SHP77 (cell line): ENCODE measurements at regions not wholly inside any gene's neighbourhood (a gene's known extent, or its start where the extent isn't known, plus 50 kb on each side); places are given as distances from the start of the nearest gene placed in this dataset.
"Not testable (repeated sequence)": the region's sequence is repeated elsewhere in the genome, so short reads cannot be mapped to it uniquely, and the experiment has no call there.

ENCODE experiments used
- DNase-seq, 2 experiments: peaks; one replicate each; lab custom pipeline; 2025; lab: John Stamatoyannopoulos, UW

DNA sequence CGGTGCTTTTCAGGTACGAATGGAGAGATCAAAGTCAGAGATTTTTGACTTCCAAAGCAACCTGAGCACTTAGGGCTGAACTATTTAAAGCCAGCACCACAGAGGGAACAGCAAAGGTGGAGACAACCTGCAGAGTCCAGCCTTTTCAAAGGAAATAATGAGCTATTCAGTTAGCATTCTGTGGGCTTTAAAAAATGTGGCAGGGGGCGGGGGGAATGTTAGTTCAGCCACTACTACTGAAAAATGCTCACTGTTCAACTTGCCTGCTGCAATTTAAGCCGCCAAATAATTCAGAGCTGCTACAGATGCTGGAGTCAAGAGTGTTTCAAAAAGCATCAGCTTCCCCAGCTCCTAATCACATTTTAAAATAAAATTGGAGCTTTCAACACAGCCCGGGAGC, 473.3 kb upstream of the PLXNA2 start:
- DNase-seq, result no peak

DNA sequence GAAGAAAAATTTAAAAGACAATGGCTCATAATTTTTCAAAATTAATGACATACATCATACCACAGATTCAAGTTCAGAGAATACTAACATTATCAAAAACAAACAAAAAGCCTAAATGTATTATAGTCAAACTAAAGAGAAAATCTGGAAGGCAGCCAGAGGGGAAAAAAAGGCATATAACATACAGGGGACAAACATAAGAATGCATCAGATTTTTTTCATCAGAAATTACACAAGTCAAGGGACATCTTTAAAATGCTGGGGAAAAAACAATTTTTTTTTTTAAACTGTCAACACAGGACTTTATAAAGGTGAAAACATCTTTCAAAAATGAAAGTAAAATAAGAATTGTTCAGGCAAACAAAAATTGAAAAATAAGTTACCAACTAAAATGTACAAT, 478.4 kb upstream of the PLXNA2 start:
- no peak for DNase-seq

DNA sequence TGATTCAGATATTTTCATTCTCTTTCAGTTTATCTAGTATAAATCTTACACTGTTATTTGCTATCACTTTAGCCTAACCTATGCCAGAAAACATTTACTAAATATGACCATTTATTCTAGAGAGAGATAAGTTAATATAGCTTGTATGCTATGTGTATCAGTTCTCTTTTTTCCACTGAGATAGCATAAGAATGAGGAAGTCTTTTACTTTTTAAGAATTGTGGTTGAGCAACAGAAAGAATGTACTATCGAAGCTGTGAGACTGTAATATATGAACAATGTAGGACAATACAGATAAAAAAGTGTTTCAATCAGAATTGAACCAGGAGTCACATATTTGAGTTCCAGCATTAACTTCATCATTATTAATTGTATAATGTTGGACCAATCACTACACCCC, 479.9 kb upstream of the PLXNA2 start:
- no peak for DNase-seq

DNA sequence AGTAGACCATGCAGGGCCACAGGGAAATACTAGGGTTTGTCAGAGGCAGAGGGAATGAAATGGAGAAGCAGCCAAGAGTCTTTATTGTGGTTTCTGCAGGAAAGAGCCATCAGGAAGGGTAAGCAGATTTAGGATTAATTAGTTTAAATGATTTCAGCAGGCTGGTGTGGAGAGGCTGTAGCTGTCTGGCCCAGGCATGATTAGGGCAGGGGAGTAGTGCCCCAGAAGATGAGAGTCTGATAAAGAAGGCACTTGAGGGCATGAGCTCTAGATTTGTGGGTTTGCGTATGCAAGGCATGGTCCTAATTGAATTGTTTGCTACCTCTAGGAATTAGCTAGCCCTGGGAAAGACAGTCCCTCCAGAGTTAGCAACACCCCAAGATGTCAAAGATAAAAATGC, 484.6 kb upstream of the PLXNA2 start:
- DNase-seq, result no peak

DNA sequence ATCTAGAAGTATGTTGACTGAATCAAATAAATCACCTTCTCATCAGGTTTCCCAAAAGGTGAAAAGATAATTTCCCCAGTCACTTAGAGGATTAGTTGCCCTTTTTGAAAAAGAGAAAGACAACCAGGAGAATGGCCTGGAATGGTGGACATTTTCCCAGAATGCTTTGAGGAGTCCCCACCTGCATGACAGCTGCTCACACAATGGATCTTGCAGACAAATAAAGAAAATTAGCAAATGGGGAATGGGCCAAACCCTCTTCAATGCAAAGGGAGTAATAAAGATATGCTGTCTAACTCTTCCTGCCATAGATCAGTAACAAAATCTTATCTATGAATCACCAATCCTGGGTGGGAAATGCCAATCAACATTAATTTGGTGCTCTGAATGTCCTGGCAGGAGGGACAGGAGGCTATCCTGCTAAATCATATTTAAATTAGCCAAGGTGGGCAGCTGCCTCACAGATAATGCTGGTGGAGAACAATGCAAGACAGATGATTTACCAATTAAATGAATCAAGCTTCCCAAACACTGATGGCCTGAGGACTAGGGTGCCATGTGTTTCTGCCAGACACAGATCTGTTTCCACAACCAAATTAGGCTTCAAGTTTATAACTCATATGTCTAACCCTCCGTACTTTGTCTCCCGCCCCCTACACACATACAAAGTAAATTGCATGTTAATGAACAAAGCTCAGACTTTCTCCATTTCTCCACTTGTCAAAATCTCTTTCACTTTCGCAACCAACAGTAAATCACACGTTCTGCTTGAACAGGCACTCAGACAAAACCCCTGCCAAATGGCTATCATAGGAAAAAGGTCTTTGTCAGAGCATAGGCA, 488.0 kb upstream of the PLXNA2 start:
- peak; percentile 35 to 62 for DNase-seq

DNA sequence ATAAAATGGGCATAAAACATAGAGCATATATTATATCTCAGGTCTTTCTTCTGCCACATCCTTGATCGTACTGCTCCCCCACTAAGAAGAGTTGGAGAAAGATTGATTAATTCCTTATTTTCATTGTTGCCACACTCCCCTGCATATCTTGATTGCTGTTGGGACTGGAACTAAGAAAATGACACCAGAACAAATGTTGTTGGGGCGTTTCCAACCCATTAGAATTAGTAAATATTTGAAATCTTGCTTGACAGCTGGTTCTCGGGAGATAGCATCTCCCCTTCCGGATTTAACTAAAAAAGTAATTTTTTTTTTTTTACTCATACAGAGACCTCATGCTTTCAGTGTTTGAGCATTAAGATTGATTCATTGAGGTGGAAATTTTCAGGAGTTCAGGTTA, 493.0 kb upstream of the PLXNA2 start:
- no peak for DNase-seq

GRCh38 chr1:208737922-208738321, 493.7 kb upstream of the PLXNA2 start:
- DNase-seq, result peak; percentile 3 to 13

- not testable (repeated sequence) for DNase-seq
These were observed 495.5 kb upstream of the PLXNA2 start for GRCh38 chr1:208739636-208740035.

- DNase-seq, result no peak
These were observed 497.1 kb upstream of the PLXNA2 start for GRCh38 chr1:208741296-208741695.

DNA sequence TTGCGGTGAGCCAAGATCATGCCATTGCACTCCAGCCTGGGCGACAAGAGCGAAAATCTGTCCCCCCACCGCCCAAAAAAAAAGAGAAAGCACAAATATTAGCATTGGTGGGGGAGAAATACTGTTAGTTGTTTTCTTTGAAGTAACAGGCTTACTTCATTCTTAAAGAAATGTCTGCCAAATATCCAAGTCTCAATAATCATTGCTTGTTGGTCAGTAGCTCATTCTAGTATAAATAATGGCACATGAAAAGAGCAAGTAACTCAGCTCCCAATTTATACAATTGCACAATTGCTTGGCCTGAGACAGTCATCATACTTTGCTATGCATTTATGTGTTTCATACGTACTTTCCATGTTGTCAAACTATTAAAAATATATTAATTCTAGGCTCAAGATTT, 499.2 kb upstream of the PLXNA2 start:
- DNase-seq, result no peak

GRCh38 chr1:208747979-208748378, 503.8 kb upstream of the PLXNA2 start:
- no peak for DNase-seq

DNA sequence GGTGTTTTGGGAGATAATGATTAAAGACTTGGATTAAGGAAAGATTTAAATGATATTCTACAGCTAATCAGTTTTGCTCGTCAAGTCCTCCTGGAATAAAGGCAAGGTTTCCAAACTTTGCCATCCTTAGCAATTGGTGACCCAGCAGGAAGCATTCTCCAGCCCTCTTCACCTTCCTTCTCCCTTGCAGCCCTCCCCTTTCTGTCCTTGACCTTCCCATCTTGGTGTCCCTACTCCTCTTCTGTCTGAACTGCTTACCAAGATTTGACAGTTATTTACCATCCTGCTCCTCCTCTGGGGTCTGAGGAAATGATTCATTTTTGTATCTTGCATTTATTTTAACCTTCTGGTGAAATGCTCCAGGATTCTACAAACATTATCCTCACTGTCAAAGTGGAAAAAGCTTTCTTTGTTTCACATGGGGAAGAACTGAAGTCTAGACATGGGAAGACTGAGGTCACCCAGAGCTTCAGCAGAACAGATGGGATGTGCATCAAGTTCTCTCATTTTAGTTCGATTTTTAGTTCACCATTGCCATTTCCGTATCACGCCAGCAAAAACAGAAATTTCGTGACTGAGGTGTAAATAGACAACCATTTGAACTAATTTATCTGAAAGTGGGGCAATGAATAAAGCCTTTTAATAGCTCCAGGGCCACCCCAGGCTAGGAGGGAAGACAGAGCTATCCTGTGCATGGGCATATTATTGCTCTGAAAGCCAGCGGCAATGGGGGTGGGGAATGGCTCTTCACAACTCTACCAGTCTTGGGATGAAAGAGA, 504.4 kb upstream of the PLXNA2 start:
- no peak for DNase-seq

DNA sequence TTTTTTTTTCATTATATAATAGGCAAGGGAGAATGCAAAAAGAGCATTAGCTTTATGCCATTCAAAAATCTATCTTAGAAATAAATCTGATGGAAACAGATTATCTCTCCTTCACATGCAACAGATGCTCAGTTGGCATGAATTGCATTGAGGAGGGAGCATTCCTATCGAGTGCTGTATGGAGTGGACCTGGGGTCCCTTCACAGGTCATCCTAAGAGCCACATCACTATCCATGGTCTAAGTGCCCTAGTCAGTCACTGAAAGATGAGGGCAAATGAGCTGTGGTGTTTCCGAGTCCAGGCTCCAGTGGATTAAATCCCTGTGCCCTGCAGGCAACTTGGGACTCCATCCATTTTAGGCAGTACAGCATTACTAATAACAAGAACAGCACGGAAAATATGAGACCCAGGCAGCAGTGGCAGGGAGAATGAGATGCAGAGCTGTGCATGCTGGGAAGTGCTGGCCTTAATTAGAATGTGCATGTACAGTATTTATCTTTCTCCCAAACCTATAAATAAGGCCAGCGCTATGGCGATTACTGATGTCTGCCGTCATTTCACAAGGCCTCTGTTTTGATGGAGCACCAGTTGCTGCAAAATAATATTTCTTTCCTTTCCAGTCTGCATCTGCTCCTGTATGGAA, 512.3 kb upstream of the PLXNA2 start:
- no peak for DNase-seq

DNA sequence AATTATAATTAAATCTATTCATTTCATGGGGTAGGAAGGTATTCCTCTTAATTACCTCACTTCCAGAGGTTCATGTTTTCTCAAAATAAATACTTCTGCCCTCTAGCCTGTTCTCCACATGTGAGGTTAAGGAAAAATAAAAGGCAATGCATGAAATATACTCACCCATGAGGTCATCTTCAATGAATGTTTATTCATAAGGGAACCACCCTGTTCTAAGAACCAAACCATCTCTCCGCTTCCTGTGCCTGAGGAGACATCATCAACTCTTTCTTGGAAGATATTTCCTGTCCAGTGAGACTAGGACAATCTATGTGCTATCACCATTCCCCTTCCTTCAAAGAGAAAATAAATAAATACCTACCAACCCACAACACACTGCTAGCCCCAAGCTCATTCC, 513.7 kb upstream of the PLXNA2 start:
- DNase-seq, result no peak

DNA sequence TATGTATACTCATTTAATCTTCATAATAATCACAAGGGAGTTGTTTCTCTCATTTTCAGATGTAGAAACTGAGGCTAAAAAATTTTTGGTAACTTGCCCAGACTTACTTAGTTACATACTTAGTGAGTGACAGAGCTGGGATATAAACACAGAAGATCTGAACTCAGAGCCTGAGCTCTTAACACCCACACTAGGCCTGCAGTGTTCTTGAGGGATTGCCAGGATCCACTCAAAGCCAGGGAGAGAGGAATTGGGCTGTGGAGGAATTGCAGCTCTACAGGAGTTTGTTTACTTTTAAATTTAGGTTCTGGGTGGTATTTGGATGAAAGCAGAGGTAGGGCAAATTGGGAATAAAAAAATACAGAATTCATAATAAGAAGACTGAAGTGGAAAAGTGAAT, 515.1 kb upstream of the PLXNA2 start:
- DNase-seq, result no peak

DNA sequence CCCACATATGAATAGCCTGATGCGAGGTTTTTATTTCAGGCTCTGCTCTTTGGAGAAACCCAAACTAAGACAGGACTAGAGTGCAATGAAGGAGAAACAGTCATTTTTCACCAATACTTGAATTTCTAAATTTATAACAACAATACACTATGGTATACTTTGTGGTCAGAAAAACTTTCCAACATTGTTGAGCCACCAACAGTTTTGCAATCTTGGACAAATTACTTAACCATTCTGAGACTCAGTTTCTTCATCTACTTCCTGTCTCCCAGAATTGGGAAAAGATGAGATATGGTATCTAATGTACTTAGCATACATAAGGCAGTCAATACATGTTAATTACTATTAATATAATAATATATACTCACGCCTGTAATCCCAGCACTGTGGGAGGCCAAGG, 519.8 kb upstream of the PLXNA2 start:
- DNase-seq, result no peak

- peak in 1 of 2 experiments; percentile 36 for DNase-seq
These were observed 522.6 kb upstream of the PLXNA2 start for GRCh38 chr1:208766832-208767231.

- DNase-seq, result no peak
These were observed 523.6 kb upstream of the PLXNA2 start for GRCh38 chr1:208767816-208768215.

DNA sequence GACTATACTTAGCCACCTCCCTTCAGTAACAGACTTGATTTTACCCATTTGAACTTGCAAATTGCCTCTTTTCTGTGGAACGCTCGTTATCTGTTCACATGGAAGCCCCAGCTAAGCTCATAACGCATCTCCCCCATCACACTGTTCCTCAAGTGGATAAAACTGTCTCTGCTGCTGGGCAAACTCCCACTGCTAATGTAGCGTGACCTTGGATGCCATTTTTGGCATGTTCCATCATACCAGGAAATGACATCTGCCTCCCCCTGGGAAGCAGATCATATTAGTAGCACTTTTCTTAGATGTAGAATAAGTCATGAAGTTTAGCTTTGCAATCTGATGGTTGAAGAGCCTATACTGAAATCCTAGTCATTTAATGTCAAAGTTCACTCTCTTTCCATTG, 528.7 kb upstream of the PLXNA2 start:
- no peak for DNase-seq

DNA sequence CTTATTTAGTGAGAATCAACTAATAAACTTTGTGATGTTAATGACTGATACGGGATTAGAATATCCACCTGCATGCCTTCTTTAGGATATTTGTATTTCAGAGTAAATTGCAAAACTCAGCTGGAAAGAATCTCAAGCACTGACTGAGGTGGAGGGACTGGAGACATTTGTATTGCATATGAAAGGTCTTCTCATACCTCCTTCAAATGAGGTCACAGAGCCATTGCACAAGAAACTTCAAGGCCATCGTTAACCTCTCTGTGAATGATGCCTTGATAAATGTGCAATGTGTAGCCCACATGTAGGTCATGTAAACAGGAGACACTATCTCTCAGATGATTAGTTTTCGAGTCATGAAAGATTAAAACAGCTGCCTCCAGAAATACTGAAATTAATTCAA, 531.7 kb upstream of the PLXNA2 start:
- no peak for DNase-seq

GRCh38 chr1:208778417-208778816, 534.2 kb upstream of the PLXNA2 start:
- DNase-seq, result no peak

GRCh38 chr1:208781391-208782045, 537.3 kb upstream of the PLXNA2 start:
- DNase-seq, result peak; percentile 87 to 92
